Peyer's patch (tissue), 4 donors: ENCODE measurements at regions not wholly inside any gene's neighbourhood (a gene's known extent, or its start where the extent isn't known, plus 50 kb on each side); places are given as distances from the start of the nearest gene placed in this dataset.

Experiments used
- DNase-seq, 3 donors: peaks; one replicate each; pipeline ENCODE4 v3.0.0-alpha.2; 2017 to 2019
- H3K27ac ChIP-seq, 4 donors: fragments of 200-600 bp; sonication (generic); one replicate each; pipeline ENCODE4 v1.5.1; 2016 to 2019
- H3K27me3 ChIP-seq, 2 donors: fragments of 200-600 bp; sonication (generic); one replicate each; pipeline ENCODE4 v1.5.1; 2019
- H3K36me3 ChIP-seq, 3 donors: fragments of 200-600 bp; sonication (generic); one replicate each; pipeline ENCODE4 v1.5.1; 2016 to 2019
- H3K4me1 ChIP-seq, 4 donors: fragments of 200-600 bp; sonication (generic); one replicate each; pipeline ENCODE4 v1.5.1; 2016 to 2019
- H3K4me3 ChIP-seq, 4 donors: fragments of 200-600 bp; sonication (generic); 1 replicate in 3 of 4; 2 replicates in 1 of 4; pipeline ENCODE4 v1.5.1; 2016 to 2019; ENCODE audit warnings: mild to moderate bottlenecking in 1 of 4
- H3K9me3 ChIP-seq, 4 donors: fragments of 200-600 bp; sonication (generic); one replicate each; pipeline ENCODE4 v1.5.1; 2016 to 2019; ENCODE audit warnings: mild to moderate bottlenecking in 1 of 4
- POLR2A ChIP-seq, 2 donors: fragments of 450-650 bp; IDR thresholded peaks; one replicate each; pipeline ENCODE4 v1.5.1; 2017; ENCODE audit warnings: antibody characterized with exemption in 2 of 2, mild to moderate bottlenecking in 2 of 2, moderate library complexity in 2 of 2
- TF ChIP-seq, protein P1 (sequence below), 6 experiments: fragments of 450-650 bp in 4 of 6; fragments of 200-600 bp in 2 of 6; sonication (generic) in 1 of 6; IDR thresholded peaks; one replicate each; pipeline ENCODE4 v1.5.1; 2017 to 2019; ENCODE audit warnings: antibody characterized with exemption in 6 of 6, mild to moderate bottlenecking in 3 of 6, moderate library complexity in 1 of 6

DNA sequence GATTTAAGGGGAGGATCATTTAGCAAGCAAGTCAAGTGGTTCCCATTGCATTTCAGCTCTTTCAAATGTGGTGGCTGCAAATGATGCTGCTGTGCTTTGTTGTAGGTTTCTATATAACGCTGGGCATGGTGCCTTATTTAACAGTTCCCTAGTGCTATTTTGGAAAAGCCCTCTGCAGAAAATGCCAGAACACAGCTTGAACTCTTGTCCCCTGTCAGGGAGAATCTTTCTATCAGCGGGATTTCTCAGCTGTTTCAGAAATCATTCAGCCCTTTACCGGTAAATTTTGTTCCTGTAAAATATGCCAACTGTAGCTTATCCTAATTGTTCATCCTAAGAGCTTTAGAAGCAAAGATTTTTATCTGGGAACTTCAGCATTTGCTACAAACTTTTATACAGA is 77.8 kb upstream of the DTNA start:
- H3K27ac ChIP-seq = no peak overlapping the region

DNA sequence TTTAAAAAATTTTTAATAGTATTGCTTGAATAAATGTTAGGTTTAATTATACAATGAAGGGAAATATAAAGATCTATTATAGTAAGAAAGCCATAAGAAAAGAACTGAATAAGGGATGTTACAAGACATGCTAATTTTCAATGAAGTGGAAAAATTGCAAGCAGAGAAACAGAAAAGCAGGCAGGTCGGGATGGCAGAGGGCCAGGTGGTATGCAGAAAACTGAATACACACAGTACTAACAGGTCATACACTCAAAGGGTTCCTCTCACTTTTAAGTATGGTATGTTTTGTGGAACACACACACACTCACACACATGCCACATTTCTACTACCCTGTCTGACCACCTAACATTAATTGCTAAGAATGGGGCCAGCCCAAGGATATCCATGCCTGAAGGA is 76.7 kb upstream of the DTNA start:
- Histone ChIP-seq H3K27me3 (no peaks in the 10 kb centered on the region), H3K27ac (no peak overlapping the region), H3K9me3 (no peaks in the 10 kb centered on the region), H3K36me3 (no peaks in the 10 kb centered on the region), H3K4me3 (no peak overlapping the region), H3K4me1 (no peaks in the 10 kb centered on the region)
- DNase-seq = no peak
- TF ChIP-seq POLR2A (IDR thresholded peaks at IDR 0.05) = no peak
- TF ChIP-seq, protein P1, sequence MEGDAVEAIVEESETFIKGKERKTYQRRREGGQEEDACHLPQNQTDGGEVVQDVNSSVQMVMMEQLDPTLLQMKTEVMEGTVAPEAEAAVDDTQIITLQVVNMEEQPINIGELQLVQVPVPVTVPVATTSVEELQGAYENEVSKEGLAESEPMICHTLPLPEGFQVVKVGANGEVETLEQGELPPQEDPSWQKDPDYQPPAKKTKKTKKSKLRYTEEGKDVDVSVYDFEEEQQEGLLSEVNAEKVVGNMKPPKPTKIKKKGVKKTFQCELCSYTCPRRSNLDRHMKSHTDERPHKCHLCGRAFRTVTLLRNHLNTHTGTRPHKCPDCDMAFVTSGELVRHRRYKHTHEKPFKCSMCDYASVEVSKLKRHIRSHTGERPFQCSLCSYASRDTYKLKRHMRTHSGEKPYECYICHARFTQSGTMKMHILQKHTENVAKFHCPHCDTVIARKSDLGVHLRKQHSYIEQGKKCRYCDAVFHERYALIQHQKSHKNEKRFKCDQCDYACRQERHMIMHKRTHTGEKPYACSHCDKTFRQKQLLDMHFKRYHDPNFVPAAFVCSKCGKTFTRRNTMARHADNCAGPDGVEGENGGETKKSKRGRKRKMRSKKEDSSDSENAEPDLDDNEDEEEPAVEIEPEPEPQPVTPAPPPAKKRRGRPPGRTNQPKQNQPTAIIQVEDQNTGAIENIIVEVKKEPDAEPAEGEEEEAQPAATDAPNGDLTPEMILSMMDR (IDR thresholded peaks at IDR 0.05) = no peak

More for the DNA sequence above, 77.8 kb upstream of the DTNA start:
- TF ChIP-seq, protein P1 (IDR thresholded peaks at IDR 0.05) = no peak
- no peak for TF ChIP-seq POLR2A (IDR thresholded peaks at IDR 0.05)
- no peaks in the 10 kb centered on the region for H3K36me3 ChIP-seq
- H3K27me3 ChIP-seq = no peaks in the 10 kb centered on the region
- no peak for DNase-seq
- H3K4me1 ChIP-seq = no peaks in the 10 kb centered on the region
- H3K9me3 ChIP-seq = no peaks in the 10 kb centered on the region
- no peak overlapping the region for H3K4me3 ChIP-seq

DNA sequence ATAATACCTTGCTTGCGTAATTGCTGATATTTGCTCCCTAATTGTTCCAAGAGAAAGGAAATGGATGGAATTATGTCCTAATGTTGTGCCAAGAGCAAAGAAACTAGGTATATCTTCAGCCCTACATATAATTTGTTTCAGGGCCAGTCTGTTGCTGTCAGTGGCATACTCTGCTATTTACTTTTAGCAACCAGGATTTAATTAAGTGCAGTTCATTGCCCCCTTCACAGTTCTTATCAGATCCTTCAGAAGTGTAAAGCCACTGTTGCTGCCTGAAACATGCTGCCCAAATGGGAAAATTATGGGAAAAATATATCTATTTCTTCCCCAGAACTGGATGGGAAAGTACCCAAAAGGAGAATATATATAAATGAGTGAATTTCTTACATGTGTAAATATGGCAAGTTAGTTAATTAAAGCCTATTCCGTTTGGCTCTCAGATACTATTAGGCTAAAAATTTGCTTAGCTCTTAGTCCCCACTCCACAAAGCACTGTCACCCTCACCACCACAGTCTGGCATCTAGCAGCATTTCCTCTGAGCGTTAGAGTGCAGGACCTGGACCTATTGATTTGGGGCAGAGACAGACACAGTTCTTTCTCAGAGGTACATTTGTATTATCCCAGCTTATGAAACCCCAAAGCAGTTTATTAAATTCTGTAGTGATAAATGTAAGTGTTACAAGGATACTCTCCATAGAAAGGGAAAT is 72.8 kb upstream of the DTNA start:
- TF ChIP-seq, protein P1 (IDR thresholded peaks at IDR 0.05) = no peak
- Histone ChIP-seq H3K9me3 (no peaks in the 10 kb centered on the region), H3K27ac (no peak overlapping the region), H3K4me1 (no peaks in the 10 kb centered on the region), H3K27me3 (no peaks in the 10 kb centered on the region), H3K4me3 (no peak overlapping the region), H3K36me3 (no peaks in the 10 kb centered on the region)
- DNase-seq = no peak

DNA sequence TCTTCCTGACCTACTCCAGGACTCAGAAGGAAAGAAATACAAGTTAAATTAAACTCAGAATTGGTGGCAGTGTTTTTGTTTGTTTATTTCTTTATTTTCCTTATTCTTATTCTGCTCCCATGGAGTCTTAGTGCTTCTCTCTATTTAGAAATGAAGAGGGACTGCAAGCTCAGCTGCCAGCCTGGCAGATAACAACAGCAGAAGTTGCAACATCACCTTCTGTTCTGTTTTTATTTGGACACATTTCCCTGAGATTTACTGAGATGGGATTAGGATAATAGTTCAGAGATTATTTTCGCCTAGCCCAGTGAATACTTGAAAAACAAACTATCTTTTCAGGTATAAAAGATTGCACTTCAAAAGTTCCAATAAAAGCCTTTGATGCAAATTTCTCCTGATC is 70.4 kb upstream of the DTNA start:
- no peaks in the 10 kb centered on the region for H3K27me3 ChIP-seq
- H3K36me3 ChIP-seq = no peaks in the 10 kb centered on the region
- no peak overlapping the region for H3K27ac ChIP-seq
- no peaks in the 10 kb centered on the region for H3K4me1 ChIP-seq
- H3K9me3 ChIP-seq = no peaks in the 10 kb centered on the region
- no peak overlapping the region for H3K4me3 ChIP-seq
- TF ChIP-seq, protein P1 (IDR thresholded peaks at IDR 0.05) = no peak
- no peak for TF ChIP-seq POLR2A (IDR thresholded peaks at IDR 0.05)
- DNase-seq = no peak

DNA sequence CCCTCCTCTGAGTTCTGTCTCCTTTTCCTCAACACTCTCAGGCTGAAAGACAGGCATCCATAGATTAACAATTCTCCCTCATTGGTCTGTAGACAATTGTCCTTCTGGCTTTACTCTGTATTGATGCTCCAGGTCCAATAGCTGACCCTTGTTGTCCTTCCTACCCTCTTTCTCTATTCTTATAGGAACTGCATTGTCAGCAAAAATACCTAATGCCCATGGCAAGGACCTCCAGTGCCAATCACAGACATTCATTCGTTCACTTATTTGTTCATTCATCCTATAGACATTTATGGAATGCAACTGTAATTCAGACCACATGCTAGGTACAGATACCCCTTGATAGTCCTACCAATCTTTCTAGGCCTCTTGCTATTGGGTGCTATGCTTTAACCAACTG is 69.8 kb upstream of the DTNA start:
- Histone ChIP-seq H3K27ac (no peak overlapping the region), H3K4me3 (no peak overlapping the region), H3K4me1 (no peaks in the 10 kb centered on the region), H3K9me3 (no peaks in the 10 kb centered on the region), H3K36me3 (no peaks in the 10 kb centered on the region), H3K27me3 (no peaks in the 10 kb centered on the region)
- no peak for TF ChIP-seq POLR2A (IDR thresholded peaks at IDR 0.05)
- TF ChIP-seq, protein P1 (IDR thresholded peaks at IDR 0.05) = no peak
- DNase-seq = no peak

DNA sequence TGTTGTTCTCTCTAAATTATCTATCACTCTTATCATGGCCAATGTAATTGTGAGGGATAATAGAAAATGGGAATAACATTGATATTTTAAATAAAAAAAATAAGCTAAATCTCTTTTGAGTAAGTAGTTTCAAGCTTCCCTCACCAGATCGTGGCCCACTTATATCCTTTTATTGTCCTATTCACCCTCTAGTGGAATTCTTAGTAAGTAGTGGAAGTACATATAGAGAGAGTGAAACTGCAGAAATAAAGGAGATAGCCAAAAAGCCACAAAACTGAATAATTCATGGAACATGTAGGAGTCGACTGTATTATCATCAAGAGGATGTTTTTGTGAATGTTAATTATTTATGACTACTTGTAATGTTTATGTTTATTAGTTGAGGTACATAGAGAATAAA is 66.1 kb upstream of the DTNA start:
- Histone ChIP-seq H3K27ac (no peak overlapping the region), H3K36me3 (no peaks in the 10 kb centered on the region), H3K4me3 (no peak overlapping the region), H3K27me3 (no peaks in the 10 kb centered on the region), H3K9me3 (no peaks in the 10 kb centered on the region), H3K4me1 (no peaks in the 10 kb centered on the region)
- DNase-seq = no peak
- no peak for TF ChIP-seq POLR2A (IDR thresholded peaks at IDR 0.05)
- TF ChIP-seq, protein P1 (IDR thresholded peaks at IDR 0.05) = no peak
